SK-N-SH (cell line): ENCODE measurements at regions not wholly inside any gene's neighbourhood (a gene's known extent, or its start where the extent isn't known, plus 50 kb on each side); places are given as distances from the start of the nearest gene placed in this dataset.

Experiments
- CHD2 ChIP-seq: fragments of 150-350 bp; IDR thresholded peaks from 2 replicates; pipeline ENCODE4 v1.6.1; 2018; ENCODE audit warnings: low read length; ENCODE audit not compliant: partially characterized antibody
- CTCF ChIP-seq: fragments of 200-600 bp; sonication (generic); IDR thresholded peaks from 2 replicates; pipeline ENCODE4 v1.6.1; 2017; ENCODE audit warnings: antibody characterized with exemption, mild to moderate bottlenecking, moderate library complexity
- EP300 ChIP-seq, 2 experiments: IDR thresholded peaks; 2 replicates each; pipeline versions ENCODE4 v1.4.0 to v1.6.1; 2012; ENCODE audit warnings: borderline replicate concordance in 1 of 2, low read depth in 1 of 2, low read length in 1 of 2
- EZH2phosphoT487 ChIP-seq: fragments of 200-600 bp; sonication (generic); IDR thresholded peaks from 2 replicates; pipeline ENCODE4 v1.6.1; 2017; ENCODE audit warnings: low read depth, mixed run types, mild to moderate bottlenecking, antibody characterized with exemption, moderate library complexity, borderline replicate concordance
- GABPA ChIP-seq: IDR thresholded peaks from 2 replicates; pipeline ENCODE4 v1.4.0; 2012; ENCODE audit warnings: low read depth, mild to moderate bottlenecking
- GATA2 ChIP-seq: sonication (generic); formaldehyde crosslinking; IDR thresholded peaks from 2 replicates; pipeline ENCODE4 v1.5.0; 2020; ENCODE audit warnings: mild to moderate bottlenecking, missing genetic modification reagents
- MAX ChIP-seq: IDR thresholded peaks from 2 replicates; pipeline ENCODE4 v1.4.0; 2012; ENCODE audit warnings: low read depth
- NFIC ChIP-seq: IDR thresholded peaks from 2 replicates; pipeline ENCODE4 v1.4.0; 2012; ENCODE audit warnings: borderline replicate concordance
- POLR2AphosphoS5 ChIP-seq: IDR thresholded peaks from 2 replicates; pipeline ENCODE4 v1.6.1; 2012; ENCODE audit warnings: low read depth, low read length
- SIN3A ChIP-seq: IDR thresholded peaks from 2 replicates; pipeline ENCODE4 v1.6.1; 2012; ENCODE audit warnings: low read depth, mild to moderate bottlenecking, low read length, moderate library complexity, borderline replicate concordance
- TEAD4 ChIP-seq: IDR thresholded peaks from 2 replicates; pipeline ENCODE4 v1.4.0; 2012; ENCODE audit warnings: mild to moderate bottlenecking, borderline replicate concordance; ENCODE audit not compliant: insufficient read depth
- USF1 ChIP-seq: IDR thresholded peaks from 2 replicates; pipeline ENCODE4 v1.4.0; 2012; ENCODE audit warnings: low read depth, borderline replicate concordance
- ZBTB33 ChIP-seq: IDR thresholded peaks from 2 replicates; pipeline ENCODE4 v1.4.0; 2012; ENCODE audit warnings: low read depth, borderline replicate concordance

- no peak for TF ChIP-seq SIN3A
- TF ChIP-seq CHD2 = no peak
- TF ChIP-seq CTCF = no peak
- no peak for TF ChIP-seq MAX
- no peak for TF ChIP-seq GATA2
- TF ChIP-seq ZBTB33 = no peak
- no peak for TF ChIP-seq EP300 (IDR thresholded peaks at IDR 0.05; ENCODE audit: borderline replicate concordance in 1 of 2, low read depth in 1 of 2, low read length in 1 of 2)
- no peak for TF ChIP-seq POLR2AphosphoS5
- no peak for TF ChIP-seq USF1
- no peak for TF ChIP-seq NFIC
- TF ChIP-seq TEAD4 = no peak
- no peak for TF ChIP-seq GABPA
- no peak for TF ChIP-seq EZH2phosphoT487
These were observed 957.9 kb downstream of the ARAP2 start for GRCh38 chr4:35286434-35286833.
